GM12875 (cell line): ENCODE measurements at regions not wholly inside any gene's neighbourhood (a gene's known extent, or its start where the extent isn't known, plus 50 kb on each side); places are given as distances from the start of the nearest gene placed in this dataset.

ENCODE experiments used
- H3K4me3 ChIP-seq: one replicate; pipeline ENCODE4 v1.5.1; 2011; ENCODE audit warnings: low read depth, low read length, control low read depth
- TF ChIP-seq, protein P1 (sequence below): IDR thresholded peaks from 2 replicates; pipeline ENCODE4 v1.5.1; 2011; ENCODE audit warnings: low read depth, mild to moderate bottlenecking, control low read depth, inconsistent platforms, low read length, moderate library complexity, borderline replicate concordance; ENCODE audit not compliant: insufficient read depth

GRCh38 chr21:35838350-35838749 is 222.0 kb downstream of the SETD4 start:
- TF ChIP-seq, protein P1, sequence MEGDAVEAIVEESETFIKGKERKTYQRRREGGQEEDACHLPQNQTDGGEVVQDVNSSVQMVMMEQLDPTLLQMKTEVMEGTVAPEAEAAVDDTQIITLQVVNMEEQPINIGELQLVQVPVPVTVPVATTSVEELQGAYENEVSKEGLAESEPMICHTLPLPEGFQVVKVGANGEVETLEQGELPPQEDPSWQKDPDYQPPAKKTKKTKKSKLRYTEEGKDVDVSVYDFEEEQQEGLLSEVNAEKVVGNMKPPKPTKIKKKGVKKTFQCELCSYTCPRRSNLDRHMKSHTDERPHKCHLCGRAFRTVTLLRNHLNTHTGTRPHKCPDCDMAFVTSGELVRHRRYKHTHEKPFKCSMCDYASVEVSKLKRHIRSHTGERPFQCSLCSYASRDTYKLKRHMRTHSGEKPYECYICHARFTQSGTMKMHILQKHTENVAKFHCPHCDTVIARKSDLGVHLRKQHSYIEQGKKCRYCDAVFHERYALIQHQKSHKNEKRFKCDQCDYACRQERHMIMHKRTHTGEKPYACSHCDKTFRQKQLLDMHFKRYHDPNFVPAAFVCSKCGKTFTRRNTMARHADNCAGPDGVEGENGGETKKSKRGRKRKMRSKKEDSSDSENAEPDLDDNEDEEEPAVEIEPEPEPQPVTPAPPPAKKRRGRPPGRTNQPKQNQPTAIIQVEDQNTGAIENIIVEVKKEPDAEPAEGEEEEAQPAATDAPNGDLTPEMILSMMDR, result no peak
- H3K4me3 ChIP-seq, result no peak overlapping the region

DNA sequence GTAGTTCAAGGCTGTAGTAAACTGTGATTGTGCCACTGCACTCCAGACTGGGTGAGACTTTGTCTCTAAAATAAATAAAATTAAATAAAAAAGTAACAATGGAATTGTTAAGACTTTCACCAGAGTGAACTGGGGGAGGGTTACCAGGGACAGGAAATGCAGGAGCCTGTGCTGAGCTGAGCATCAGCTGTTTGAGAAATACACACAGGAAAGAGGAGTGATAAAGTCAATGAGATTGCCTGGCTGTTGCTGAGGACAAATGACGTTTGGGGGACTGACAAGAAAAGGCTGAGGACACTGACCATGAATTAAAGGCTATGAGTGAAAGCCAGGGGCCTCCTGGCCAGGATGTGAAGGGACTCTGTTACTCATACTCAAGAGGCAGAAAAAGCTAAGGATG is 226.3 kb downstream of the SETD4 start:
- TF ChIP-seq, protein P1, result no peak
- no peak overlapping the region for H3K4me3 ChIP-seq

DNA sequence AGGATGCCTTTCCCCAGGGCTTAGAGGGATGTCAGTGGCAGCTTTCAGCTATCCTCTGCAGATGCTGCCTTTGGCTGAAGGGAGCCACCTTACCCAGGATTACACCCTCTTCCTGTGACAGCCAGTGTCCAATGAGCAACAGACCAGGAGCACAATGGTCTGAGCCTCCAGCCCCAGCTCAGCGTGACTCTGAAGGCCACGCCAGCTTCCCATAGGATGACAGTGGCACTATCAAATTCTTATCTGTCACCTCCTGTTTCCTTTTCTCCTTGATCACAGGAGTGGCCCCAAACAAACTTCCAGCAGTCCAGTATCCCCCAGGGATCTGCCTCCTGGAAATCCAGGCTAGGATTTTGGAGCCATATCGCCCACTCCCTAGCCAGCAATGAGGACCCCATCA is 226.9 kb downstream of the SETD4 start:
- H3K4me3 ChIP-seq, result no peak overlapping the region
- TF ChIP-seq, protein P1, result no peak

GRCh38 chr21:35831230-35831629 is 229.1 kb downstream of the SETD4 start:
- no peak overlapping the region for H3K4me3 ChIP-seq
- TF ChIP-seq, protein P1, result no peak

DNA sequence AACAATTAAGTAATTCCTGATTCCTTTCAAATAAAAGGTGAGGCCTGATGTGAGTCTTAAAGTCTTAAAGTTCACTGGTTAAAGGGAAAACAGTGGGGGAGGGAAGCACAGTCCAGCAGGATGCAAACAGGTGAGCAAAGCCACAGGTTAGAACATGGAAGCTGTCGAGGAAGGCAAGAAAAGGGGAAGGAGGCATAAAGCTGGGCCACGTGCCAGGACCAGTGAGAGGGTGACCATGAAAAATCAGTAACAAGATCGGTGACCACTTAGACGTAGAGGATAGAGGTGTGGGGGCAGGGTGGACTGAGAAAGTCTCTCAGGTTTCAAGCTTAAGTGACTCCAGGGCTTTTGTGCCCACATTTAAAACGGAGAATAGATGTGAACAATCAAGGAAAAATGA is 231.3 kb downstream of the SETD4 start:
- TF ChIP-seq, protein P1, result no peak
- no peak overlapping the region for H3K4me3 ChIP-seq

GRCh38 chr21:35828161-35828560 is 232.2 kb downstream of the SETD4 start:
- no peak overlapping the region for H3K4me3 ChIP-seq
- TF ChIP-seq, protein P1, result no peak

DNA sequence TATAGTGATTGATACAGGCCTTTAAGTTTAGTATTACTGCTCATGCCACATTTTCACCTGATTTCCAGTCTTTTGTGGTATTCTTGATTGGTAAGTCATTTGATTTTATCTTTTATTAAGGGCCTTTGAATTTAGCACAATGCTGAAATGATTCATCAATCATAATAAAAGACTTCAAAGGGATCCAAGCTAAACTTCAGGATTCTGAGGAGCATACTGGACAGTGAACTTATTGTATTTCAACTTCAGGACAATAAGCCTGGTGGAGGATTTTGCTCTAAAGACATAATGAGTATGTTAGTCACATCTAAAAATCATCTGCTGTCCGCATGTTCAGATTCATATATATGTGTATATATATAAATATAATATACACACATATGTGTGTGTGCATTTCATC is 233.3 kb downstream of the SETD4 start:
- H3K4me3 ChIP-seq, result no peak overlapping the region
- TF ChIP-seq, protein P1, result no peak
